ENCODE measurements at regions not wholly inside any gene's neighbourhood (a gene's known extent, or its start where the extent isn't known, plus 50 kb on each side); places are given as distances from the start of the nearest gene placed in this dataset.
A peak's percentile ranks its signal among the peaks of the same experiment; 100 is the strongest.

DNA sequence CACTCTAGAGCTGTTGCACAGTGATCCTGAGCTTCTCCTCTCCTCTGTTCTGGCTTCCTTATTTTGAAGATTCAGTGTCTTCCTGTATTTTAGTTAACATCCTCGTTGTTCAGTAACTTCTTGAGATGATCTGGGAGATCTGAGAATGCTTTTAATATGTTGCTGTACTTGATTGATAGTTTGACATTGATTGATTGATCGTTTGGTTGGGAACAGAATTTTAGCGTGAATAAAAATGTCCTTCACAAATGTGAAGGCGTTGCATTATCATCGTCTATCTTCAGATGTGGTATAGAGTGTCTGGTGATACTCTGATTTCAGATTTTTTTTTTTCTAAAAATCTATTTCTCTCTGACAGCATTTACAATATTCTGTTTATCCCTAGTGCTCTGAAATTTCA lies 80.1 kb upstream of the KLF12 start:
- no peak for DNase-seq

GRCh38 chr13:74210693-74211393 lies 76.6 kb upstream of the KLF12 start:
- peak; percentile 66 to 86 for DNase-seq

DNA sequence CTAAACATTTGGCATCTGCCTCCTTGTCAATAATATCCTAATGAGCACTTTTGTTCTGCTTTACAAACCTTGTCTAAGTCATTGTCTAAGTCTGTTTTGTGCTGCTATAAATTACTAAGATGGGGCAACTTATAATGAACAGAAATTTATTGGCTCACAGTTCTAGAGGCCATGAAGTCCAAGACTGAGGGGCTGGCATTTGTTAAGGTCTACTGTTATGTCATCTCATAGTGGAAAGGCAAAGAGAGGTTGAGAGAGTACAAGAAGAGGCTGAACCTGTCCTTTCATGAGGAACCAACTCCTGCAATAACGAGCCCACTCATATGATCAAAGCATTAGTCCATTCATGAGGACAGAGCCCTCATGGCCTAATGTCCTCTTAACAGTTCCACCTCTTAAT lies 72.7 kb upstream of the KLF12 start:
- DNase-seq = no peak

DNA sequence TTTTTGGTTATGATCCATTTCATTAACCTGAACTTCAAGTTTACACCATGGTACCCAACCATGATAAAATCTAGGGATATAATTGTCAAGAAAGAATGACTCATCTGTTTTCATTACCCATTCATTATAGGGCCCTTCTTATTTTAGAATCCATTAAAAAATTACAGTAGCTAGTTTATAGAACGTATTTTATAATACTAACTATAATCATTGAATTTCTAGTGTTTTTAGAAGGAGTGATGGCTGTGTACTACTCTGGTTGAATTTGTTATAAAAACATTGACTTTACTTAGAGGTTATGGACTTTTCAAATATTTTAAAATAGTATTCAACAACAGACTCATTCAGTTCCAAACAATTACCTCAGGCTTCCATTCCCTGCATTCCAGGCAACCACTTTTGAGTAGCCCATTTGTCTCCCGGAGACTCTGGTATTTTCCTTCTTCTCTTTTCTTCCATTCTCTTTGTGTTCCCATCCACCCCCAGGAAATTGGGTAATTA lies 71.9 kb upstream of the KLF12 start:
- no peak for DNase-seq

DNA sequence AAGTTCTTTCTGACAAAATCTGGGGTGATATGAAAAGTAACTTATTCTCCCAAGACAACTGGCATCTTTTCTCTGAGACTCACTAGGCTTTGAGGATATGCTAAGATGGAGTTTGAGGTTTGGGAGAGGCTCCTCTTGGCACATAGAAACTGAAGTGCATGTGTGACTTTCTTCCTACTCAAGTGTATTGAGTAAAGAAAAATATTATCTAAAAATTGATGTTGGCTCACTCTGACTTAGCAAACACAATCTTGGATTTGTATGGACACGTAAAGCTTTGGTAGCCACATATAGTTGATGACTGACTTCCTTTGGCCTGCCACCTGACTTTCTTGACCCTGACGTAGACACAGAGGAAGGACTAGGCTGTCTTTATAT lies 71.1 kb upstream of the KLF12 start:
- no peak for DNase-seq

DNA sequence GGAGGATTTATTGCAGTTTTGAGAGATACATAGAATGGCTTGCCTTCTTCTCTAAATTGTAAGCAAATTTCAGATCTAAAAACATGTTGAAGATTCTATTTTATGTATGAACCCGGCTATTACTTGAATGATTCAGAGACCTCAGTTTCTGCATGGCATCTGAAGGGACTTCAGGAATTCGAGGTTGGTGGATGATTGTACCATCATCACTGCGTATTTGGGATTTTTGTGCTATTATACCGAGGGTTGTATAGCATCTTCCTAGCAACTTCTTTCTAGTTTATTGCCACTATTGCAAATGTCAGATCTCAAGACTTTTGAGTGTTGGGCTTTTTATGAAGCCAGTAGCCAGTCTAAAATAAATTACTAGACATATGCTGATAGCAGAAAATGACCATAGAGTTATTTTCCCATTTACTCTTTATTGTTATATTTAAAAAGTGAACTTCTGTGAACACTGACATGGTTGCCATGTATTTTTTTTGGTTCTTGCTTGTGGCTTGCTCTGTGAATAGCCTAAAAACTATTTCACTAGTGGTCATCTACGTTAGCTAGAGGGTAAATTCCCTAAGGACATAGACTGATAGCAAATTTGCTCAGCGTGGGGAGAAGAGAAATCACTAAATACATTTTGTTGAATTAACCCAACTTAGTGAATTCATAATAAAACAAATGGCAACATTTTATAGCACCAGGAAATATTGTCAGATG lies 70.6 kb upstream of the KLF12 start:
- no peak for DNase-seq

GRCh38 chr13:74203576-74203975 lies 69.4 kb upstream of the KLF12 start:
- DNase-seq = no peak

GRCh38 chr13:74202129-74202813 lies 68.1 kb upstream of the KLF12 start:
- no peak for DNase-seq

GRCh38 chr13:74201530-74201929 lies 67.3 kb upstream of the KLF12 start:
- no peak for DNase-seq

DNA sequence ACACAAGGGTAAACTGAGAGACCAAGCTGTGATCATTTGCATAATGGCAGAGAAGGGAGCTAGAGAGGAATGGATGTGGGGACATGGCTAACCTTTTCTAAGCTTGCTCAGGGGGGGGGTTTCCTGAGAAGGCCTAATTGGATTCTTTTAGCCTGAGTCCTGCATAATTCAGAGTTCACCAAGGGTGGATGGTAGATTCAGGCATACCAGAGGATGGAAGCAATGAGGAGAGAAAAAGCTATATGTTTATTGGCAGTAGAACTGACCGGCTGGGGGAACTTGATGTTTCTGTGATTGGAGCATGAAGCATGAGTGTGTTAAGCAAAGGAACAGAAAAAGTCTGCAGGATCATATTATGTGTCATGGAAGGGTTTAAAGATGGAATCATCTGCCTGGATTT lies 65.9 kb upstream of the KLF12 start:
- no peak for DNase-seq

DNA sequence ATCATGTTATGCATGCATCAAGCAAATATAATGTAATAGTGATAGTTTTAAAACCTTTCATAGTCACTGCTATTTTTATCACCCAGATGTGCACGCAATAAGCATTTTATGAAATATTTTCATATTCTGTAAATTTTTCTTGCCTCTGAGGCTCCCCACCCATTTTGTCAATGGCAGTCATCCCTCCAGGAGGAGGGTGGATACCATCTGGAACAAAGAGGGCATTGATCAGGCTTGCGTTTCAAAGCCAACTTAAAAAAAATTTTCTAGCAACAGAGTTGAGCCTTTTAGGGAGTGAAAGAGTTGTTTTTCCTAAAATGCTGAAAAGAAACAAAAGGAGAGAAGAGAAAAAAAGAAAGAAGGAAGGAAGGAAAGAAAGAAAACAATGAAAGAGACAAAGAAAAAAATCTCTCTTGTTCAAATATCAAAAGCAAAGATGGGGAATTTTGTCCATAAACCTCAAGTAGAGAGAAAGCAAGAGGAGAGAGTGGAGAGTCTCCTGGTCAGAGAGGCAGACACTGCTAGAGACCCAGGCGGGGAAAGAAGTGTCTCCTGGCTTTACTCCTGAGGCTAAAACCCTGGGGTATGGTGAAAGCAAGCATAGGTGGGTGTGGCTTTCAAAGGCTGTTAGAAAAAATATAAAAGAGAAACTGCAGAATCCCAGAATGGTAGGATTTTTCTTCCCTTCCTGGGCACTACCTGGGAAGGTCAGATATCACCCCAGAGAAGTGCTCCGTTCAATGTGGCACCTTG lies 63.6 kb upstream of the KLF12 start:
- DNase-seq = no peak

- peak in 1 of 2 experiments; percentile 11 for DNase-seq
Observed at GRCh38 chr13:74194846-74195245, 60.6 kb upstream of the KLF12 start.

DNA sequence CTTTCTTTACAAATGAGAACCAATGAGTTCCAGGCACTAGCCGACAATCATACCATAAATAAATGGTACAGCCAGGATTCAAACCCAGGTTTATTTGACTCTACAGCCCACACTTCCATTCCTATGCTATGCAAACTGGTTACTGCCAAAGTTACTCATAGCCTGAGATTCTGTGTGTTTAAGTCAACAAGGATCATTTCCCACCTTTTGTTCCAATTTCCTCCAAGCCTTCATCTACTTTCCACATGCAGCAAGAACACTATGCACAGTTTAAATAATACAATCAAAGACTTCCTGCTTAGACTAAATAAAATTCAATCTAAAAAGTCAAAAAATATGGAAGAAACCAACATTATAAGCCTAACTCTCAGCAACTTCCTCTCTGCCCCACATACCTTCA lies 59.2 kb upstream of the KLF12 start:
- no peak for DNase-seq

GRCh38 chr13:74191410-74191809 lies 57.2 kb upstream of the KLF12 start:
- DNase-seq = no peak

DNA sequence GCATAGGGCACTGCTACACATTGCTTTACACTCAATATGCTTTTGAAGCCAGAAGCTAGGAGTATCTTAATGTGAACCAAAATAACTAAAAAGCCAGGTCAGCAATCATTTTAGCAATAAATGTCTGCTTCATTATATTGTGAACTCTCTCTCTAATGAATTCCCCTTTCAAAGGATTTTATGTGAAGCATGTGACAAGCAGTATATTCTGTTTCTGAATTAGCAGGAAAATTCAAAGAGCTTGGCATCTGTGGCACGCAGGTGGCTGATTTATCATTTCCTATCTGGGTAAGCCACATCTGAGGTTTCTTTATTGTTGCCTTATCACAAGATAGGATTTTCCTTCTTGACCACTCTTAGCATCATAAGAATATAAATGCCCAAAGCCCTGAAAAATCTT lies 56.8 kb upstream of the KLF12 start:
- DNase-seq = no peak

DNA sequence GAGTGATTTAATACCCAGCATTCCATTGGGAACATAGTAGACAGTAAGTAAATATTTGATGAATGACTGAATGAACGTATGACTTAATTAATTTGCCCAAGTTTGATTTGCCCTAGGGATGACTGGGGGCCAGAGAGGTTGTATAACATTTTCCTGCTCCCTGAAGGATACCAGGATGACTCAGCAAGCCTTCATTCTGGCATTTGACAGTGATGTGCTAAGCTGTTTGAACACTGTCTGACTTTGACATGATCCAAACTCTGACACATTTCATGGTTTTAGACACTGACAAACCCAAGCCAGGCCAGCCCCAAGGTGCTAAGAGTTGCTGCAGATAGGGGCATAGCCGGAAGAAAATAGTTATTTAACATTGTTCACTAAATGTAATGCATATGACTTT lies 53.4 kb upstream of the KLF12 start:
- DNase-seq = no peak

- DNase-seq = no peak
Observed at GRCh38 chr13:74184283-74184682, 50.1 kb upstream of the KLF12 start.
